ENCODE measurements at regions not wholly inside any gene's neighbourhood (a gene's known extent, or its start where the extent isn't known, plus 50 kb on each side); places are given as distances from the start of the nearest gene placed in this dataset.

GRCh38 chr1:58316141-58316540 is 230.4 kb downstream of the OMA1 start:
- Histone ChIP-seq H4K20me1 (ENCODE audit: control insufficient read depth, insufficient read depth, low read length, poor library complexity, severe bottlenecking) (no peaks in the 10 kb centered on the region), H3K27me3 (replicated peaks in 1 of 4; ENCODE audit: control extremely low read depth in 1 of 4, control insufficient read depth in 3 of 4, insufficient read depth in 4 of 4, low read length in 3 of 4) (no peaks in the 10 kb centered on the region), H3K9me3 (ENCODE audit: control extremely low read depth in 1 of 3, control insufficient read depth in 2 of 3, insufficient read depth in 1 of 3, low read length in 2 of 3) (peaks cover 0 to under 1% (median 0%) of the 10 kb centered on the region in 3 donors), H3K4me3 (ENCODE audit: control extremely low read depth in 1 of 5, extremely low read depth in 1 of 5, insufficient read depth in 1 of 5, low read depth in 2 of 5, low read length in 4 of 5) (no peak overlapping the region), H3K4me2 (replicated peaks; ENCODE audit: low read depth, low read length, poor library complexity, severe bottlenecking) (no peak overlapping the region), H3K9ac (ENCODE audit: low read length) (no peak overlapping the region), H3K36me3 (replicated peaks in 1 of 2; ENCODE audit: control extremely low read depth in 1 of 2, control insufficient read depth in 1 of 2, extremely low read depth in 1 of 2, insufficient read depth in 2 of 2, low read length in 1 of 2) (no peaks in the 10 kb centered on the region), H3K27ac (ENCODE audit: low read length in 2 of 2) (no peak overlapping the region), H3K4me1 (ENCODE audit: control insufficient read depth in 2 of 2, insufficient read depth in 2 of 2, low read length in 2 of 2) (no peaks in the 10 kb centered on the region), H2AFZ (ENCODE audit: insufficient read depth, low read depth, low read length, poor library complexity, severe bottlenecking) (no peak overlapping the region), H3K79me2 (ENCODE audit: control insufficient read depth, insufficient read depth, low read length) (no peaks in the 10 kb centered on the region)
- ChIA-PET POLR2A (no interaction called here), CTCF (no interaction called here)
- Mint-ChIP-seq H3K4me3 (no peak overlapping the region), H3K27ac (no peak overlapping the region), H3K9me3 (ENCODE audit: insufficient read depth) (no peaks in the 10 kb centered on the region), H3K27me3 (no peaks in the 10 kb centered on the region), H3K4me1 (no peaks in the 10 kb centered on the region)
- intact Hi-C loops (cut with micrococcal nuclease): no loop called here
- TF ChIP-seq, protein P1, sequence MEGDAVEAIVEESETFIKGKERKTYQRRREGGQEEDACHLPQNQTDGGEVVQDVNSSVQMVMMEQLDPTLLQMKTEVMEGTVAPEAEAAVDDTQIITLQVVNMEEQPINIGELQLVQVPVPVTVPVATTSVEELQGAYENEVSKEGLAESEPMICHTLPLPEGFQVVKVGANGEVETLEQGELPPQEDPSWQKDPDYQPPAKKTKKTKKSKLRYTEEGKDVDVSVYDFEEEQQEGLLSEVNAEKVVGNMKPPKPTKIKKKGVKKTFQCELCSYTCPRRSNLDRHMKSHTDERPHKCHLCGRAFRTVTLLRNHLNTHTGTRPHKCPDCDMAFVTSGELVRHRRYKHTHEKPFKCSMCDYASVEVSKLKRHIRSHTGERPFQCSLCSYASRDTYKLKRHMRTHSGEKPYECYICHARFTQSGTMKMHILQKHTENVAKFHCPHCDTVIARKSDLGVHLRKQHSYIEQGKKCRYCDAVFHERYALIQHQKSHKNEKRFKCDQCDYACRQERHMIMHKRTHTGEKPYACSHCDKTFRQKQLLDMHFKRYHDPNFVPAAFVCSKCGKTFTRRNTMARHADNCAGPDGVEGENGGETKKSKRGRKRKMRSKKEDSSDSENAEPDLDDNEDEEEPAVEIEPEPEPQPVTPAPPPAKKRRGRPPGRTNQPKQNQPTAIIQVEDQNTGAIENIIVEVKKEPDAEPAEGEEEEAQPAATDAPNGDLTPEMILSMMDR (IDR thresholded peaks at IDR 0.05): no peak
- no peak for TF ChIP-seq EZH2 (IDR thresholded peaks at IDR 0.05; ENCODE audit: borderline replicate concordance, insufficient read depth, low read depth, low read length, poor library complexity, severe bottlenecking)
- DNase-seq (no peak), ATAC-seq (ENCODE audit: low read depth) (no peak)

DNA sequence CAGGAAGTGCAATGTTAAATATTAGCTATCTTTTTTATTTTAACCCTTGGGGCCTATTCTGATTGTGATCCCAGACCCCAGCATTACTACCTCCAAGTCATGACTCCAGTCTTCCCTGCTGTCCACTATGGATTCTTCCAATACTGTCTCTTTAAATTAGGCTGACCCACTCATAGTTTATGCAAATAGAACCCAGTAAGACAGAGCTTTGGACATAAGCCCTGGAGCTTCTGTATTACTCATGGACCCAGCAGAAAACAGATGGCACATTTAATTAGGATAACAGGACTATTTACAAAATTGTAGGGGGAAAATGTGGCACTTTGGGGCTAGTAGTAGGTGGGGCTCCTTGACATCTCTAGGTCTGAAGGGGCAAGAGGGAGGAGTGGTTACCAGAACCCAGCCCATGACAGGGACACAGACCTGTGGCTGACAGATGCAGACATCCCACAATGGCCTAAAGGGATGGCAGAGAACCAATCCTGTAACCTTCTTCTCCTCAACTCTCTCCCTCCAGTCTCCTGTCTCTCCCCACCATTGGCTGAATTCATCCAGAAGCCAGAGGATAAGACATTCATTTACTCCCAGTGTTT is 233.5 kb downstream of the OMA1 start:
- Histone ChIP-seq H3K9me3 (ENCODE audit: control extremely low read depth in 1 of 3, control insufficient read depth in 2 of 3, insufficient read depth in 1 of 3, low read length in 2 of 3) (no peaks in the 10 kb centered on the region), H3K4me1 (ENCODE audit: control insufficient read depth in 2 of 2, insufficient read depth in 2 of 2, low read length in 2 of 2) (no peaks in the 10 kb centered on the region), H3K27me3 (replicated peaks in 1 of 4; ENCODE audit: control extremely low read depth in 1 of 4, control insufficient read depth in 3 of 4, insufficient read depth in 4 of 4, low read length in 3 of 4) (no peaks in the 10 kb centered on the region), H4K20me1 (ENCODE audit: control insufficient read depth, insufficient read depth, low read length, poor library complexity, severe bottlenecking) (no peaks in the 10 kb centered on the region), H3K79me2 (ENCODE audit: control insufficient read depth, insufficient read depth, low read length) (no peaks in the 10 kb centered on the region), H3K27ac (ENCODE audit: low read length in 2 of 2) (no peak overlapping the region), H3K36me3 (replicated peaks in 1 of 2; ENCODE audit: control extremely low read depth in 1 of 2, control insufficient read depth in 1 of 2, extremely low read depth in 1 of 2, insufficient read depth in 2 of 2, low read length in 1 of 2) (no peaks in the 10 kb centered on the region), H3K4me3 (ENCODE audit: control extremely low read depth in 1 of 5, extremely low read depth in 1 of 5, insufficient read depth in 1 of 5, low read depth in 2 of 5, low read length in 4 of 5) (no peak overlapping the region), H3K4me2 (replicated peaks; ENCODE audit: low read depth, low read length, poor library complexity, severe bottlenecking) (no peak overlapping the region), H3K9ac (ENCODE audit: low read length) (no peak overlapping the region), H2AFZ (ENCODE audit: insufficient read depth, low read depth, low read length, poor library complexity, severe bottlenecking) (no peak overlapping the region)
- TF ChIP-seq, protein P1 (IDR thresholded peaks at IDR 0.05): no peak
- no peak for TF ChIP-seq EZH2 (IDR thresholded peaks at IDR 0.05; ENCODE audit: borderline replicate concordance, insufficient read depth, low read depth, low read length, poor library complexity, severe bottlenecking)
- DNase-seq: no peak
- Mint-ChIP-seq H3K4me1 (no peaks in the 10 kb centered on the region), H3K27ac (no peak overlapping the region), H3K27me3 (no peaks in the 10 kb centered on the region), H3K4me3 (no peak overlapping the region), H3K9me3 (ENCODE audit: insufficient read depth) (no peaks in the 10 kb centered on the region)
- POLR2A ChIA-PET: no interaction called here
- CTCF ChIA-PET: no interaction called here
- intact Hi-C loops (cut with micrococcal nuclease): no loop called here
- no peak for ATAC-seq (ENCODE audit: low read depth)
